IPS-NIHi7 (cell line): ENCODE measurements at regions not wholly inside any gene's neighbourhood (a gene's known extent, or its start where the extent isn't known, plus 50 kb on each side); places are given as distances from the start of the nearest gene placed in this dataset.

Source experiments
- DNase-seq: peaks from one replicate; pipeline ENCODE4 v3.0.0; 2012; ENCODE audit warnings: mixed read lengths; ENCODE audit errors: extremely low spot score

GRCh38 chr5:10876006-10876744, 115.1 kb upstream of the DAP start:
- DNase-seq = no peak

GRCh38 chr5:10875201-10875768, 114.3 kb upstream of the DAP start:
- no peak for DNase-seq

- no peak for DNase-seq
These were observed 113.5 kb upstream of the DAP start for GRCh38 chr5:10874541-10874940.

- DNase-seq = no peak
These were observed 109.8 kb upstream of the DAP start for GRCh38 chr5:10870791-10871190.

- DNase-seq = no peak
These were observed 107.9 kb upstream of the DAP start for GRCh38 chr5:10868956-10869355.

- DNase-seq = no peak
These were observed 106.6 kb upstream of the DAP start for GRCh38 chr5:10867389-10868303.

- DNase-seq = peak; percentile 50
These were observed 105.9 kb upstream of the DAP start for GRCh38 chr5:10866913-10867312.

GRCh38 chr5:10863763-10864383, 102.8 kb upstream of the DAP start:
- DNase-seq = peak; percentile 89

- DNase-seq = no peak
These were observed 101.1 kb upstream of the DAP start for GRCh38 chr5:10862085-10862484.

GRCh38 chr5:10861423-10861790, 100.4 kb upstream of the DAP start:
- DNase-seq = no peak

- DNase-seq = no peak
These were observed 99.8 kb upstream of the DAP start for GRCh38 chr5:10860645-10861422.

GRCh38 chr5:10860196-10860543, 99.1 kb upstream of the DAP start:
- no peak for DNase-seq

GRCh38 chr5:10859393-10860195, 98.6 kb upstream of the DAP start:
- no peak for DNase-seq

GRCh38 chr5:10858945-10859344, 97.9 kb upstream of the DAP start:
- no peak for DNase-seq

GRCh38 chr5:10858307-10858706, 97.3 kb upstream of the DAP start:
- DNase-seq = no peak

- no peak for DNase-seq
These were observed 96.3 kb upstream of the DAP start for GRCh38 chr5:10857338-10857733.

- peak; percentile 84 for DNase-seq
These were observed 95.8 kb upstream of the DAP start for GRCh38 chr5:10856683-10857337.

- no peak for DNase-seq
These were observed 95.0 kb upstream of the DAP start for GRCh38 chr5:10856071-10856470.

- DNase-seq = no peak
These were observed 93.7 kb upstream of the DAP start for GRCh38 chr5:10854506-10855277.
